HG02840 (cell line): ENCODE measurements at regions not wholly inside any gene's neighbourhood (a gene's known extent, or its start where the extent isn't known, plus 50 kb on each side); places are given as distances from the start of the nearest gene placed in this dataset.

Experiments
- ATAC-seq: cut with Tn5 transposase; IDR thresholded peaks from one replicate; pipeline ENCODE4 v1.9.1; 2021; ENCODE audit warnings: mild to moderate bottlenecking, moderate library complexity, moderate number of reproducible peaks; ENCODE audit not compliant: unreplicated experiment, low FRiP score

DNA sequence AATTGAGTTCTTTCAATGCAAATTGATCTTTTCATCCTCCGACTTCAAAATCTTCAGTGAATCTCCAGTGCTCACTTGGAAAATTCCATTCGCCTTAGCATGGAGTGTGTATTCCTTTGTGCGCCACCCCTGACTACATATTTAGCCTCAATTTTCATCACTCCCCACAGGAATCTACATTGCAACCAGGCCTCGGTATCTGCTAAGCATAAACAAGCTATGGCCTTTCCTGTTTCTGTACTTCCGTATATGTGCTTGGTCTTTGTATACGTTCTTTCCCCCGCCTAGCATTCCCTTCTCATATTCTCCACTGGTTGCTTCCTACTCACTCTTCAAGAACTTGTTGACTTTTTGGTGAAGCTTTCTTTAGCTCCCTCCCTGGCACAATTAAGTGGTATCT is 470.8 kb downstream of the LMO4 start:
- ATAC-seq = no peak

DNA sequence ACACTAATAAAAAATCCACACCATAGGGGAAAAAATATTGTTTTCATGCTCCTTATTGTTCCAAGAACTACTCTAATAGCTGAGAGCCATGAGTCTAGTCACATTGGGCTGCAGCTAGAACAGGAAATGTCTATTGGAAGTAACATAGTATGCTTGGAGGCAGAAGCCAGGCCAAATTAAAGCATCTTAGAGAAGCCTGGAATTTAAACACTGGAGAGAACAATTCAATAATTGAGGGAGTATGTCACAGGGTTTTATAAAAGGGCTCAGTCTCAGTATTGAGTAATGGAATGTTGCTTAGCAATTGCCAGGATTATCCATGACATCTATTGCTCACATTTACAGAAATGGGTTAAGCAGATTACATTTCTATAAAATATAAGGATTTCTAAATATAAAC is 471.3 kb downstream of the LMO4 start:
- ATAC-seq = no peak

- ATAC-seq = no peak
Measured at GRCh38 chr1:87803375-87803774, 474.7 kb downstream of the LMO4 start.

DNA sequence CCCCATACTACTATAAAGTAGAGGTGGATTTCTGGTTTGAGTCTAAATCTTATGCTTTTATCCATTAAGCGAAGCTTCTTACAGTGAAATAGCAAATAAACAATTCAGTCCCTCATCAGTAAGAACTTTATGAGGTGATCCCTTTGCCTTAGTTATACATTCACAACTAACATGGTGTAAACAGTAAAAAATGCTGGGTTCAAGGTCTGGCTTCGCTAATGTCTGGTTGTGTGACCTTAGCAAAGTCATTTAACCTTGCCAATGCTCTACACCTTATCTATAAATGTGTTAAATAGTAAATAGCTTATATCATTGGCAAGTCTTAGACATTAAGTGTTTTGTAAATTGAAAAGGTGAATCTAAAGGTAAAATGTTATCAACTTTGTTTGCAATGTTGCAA is 475.4 kb downstream of the LMO4 start:
- ATAC-seq = no peak

DNA sequence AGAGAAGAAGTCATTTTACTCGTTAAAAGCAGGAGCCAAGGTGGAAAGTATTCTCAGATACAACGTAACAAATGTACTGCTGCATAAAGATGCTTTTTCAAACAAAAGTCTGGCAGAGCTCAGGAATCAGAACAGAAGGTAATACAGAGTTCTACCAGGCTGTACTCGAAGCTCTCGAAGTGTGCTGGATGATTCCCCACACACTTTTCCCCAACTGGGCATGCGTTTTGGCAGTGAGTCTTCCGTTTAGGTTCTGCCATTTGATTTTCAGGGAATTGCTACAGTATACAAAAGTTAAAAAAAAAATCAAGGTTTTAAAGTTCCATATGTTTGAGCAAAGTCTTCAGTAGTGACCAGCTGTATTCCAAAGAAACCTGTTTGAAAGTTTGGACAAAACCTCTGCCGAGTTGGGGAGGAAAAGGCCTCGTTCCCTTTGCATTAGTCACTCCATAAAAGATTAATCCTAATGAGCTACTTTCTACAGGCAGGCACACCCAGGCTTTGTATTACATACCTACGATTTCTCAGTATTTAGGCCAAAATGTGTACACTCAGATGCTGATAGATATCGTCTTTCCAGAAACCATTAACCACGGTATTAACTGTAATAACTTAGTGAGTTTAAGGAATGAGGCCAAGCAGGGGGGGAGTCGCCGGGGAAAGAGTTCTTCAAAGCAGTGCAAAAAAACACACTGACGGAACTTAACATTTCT is 477.1 kb downstream of the LMO4 start:
- no peak for ATAC-seq

GRCh38 chr1:87806379-87807094 is 477.9 kb downstream of the LMO4 start:
- ATAC-seq = no peak

DNA sequence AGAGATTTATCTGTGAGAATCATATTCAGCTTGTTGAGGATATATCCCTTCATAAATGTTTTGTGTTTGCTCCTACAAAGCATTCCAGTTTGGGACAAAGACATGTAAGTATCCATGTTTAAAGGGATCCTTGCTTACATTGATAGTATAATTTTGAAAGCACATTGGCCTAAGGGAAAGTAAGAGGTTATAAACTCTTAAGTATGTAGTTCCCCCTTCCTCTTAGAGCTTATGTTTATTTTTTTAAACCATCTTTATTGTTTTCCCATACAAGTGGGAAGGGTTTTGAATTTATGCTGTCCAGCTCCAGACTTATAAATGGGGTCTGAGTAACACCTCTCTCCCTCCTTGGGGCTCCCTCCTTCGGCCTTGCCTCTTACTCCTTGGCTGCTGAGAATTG is 481.5 kb downstream of the LMO4 start:
- ATAC-seq = no peak

DNA sequence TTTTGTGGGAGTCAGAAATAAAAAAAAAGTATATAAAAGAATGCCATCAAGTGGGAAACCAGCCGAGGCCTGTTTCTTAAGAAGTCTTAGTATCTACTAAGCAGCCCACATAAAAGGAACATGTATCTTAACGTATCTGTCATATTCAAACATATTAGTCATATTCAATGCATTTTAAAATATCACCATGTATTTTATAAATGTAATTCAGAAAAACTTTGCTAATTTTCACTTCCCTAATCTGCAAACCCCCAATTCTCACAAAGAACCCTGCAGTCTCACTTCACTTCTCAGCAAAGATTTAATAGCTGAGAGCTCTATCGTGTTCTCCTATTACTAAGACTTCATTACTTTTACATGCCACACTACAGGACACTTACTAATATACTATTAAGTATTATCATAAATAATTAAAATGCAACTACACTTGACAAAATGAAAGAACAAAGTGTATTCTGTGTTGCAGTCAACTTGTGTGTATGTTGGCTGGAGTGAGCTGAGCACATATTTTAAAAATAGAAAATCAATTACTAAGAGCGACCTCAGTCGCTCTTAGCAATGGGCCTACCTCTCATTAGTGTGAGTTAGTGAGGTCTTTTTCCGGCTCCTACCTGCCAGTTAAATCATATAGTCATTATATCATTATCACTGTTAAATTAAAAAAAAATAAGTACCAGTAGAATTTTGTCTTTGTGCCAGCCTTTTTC is 484.3 kb downstream of the LMO4 start:
- ATAC-seq = peak; percentile 62

GRCh38 chr1:87814573-87814972 is 485.9 kb downstream of the LMO4 start:
- ATAC-seq = no peak

- no peak for ATAC-seq
Measured at GRCh38 chr1:87816646-87817045, 488.0 kb downstream of the LMO4 start.

- no peak for ATAC-seq
Measured at GRCh38 chr1:87820668-87821334, 492.1 kb downstream of the LMO4 start.

DNA sequence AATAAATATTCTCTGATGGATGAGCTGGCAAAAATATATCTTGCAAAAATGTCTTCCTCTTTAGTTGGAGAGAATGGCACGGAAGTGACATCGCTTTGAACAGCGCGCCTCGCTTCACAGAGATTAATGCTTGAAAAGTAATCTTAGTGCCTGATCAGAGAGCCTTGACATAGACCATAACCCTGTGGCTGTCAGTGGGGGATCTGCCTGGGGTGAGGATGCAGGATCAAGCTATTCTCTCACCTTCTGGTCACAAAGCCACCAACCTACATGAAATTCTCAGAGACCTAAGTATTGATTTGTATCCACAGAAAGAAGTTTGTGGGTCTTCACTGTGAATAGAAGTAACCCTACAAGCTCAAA is 492.6 kb downstream of the LMO4 start:
- no peak for ATAC-seq

DNA sequence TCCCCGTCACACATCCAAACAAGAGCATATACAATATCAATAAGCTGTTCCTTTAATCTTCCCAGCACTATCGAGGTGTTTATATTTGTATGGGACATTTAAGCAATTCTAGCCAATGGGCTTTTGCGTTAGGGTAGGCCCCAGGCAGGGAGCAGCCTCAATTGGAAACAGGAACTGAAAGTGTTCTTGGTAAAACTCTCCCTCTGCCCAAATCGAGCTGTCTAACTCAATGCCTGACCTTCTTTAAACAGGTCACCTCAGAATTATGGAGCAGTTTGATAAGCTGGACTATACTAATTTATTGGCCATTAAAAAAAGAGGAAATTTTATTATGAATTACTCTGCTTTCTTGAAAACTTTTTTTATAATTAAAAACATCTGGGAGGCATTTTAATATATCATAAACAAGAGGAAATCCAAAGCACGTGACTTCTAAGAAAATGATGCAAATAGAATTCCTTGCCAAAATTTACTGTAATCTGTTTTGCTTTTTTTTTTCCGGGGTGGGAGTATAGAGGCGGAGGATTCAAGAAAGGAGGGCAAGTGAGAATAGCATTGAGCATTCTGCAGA is 498.1 kb downstream of the LMO4 start:
- peak; percentile 85 for ATAC-seq

DNA sequence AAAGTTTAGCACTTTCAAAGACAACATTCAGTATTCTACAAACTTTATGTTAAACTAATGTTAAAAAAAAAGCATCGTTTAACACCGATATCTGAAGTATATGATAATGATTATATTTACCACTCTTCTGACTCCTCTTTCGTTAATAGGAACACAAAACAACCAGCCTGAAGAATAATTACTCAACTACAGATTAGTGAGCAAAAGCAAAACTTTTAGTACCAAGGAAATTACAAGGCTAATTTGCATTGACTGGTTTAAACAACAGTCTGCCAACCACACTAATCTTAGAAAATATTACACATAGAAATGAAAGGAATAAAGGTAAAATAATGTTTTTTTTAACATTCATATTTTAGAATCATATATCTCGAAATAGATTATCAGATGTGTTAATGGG is 500.7 kb downstream of the LMO4 start:
- no peak for ATAC-seq

- no peak for ATAC-seq
Measured at GRCh38 chr1:87830432-87830978, 501.8 kb downstream of the LMO4 start.

GRCh38 chr1:87833166-87833565 is 504.5 kb downstream of the LMO4 start:
- no peak for ATAC-seq

DNA sequence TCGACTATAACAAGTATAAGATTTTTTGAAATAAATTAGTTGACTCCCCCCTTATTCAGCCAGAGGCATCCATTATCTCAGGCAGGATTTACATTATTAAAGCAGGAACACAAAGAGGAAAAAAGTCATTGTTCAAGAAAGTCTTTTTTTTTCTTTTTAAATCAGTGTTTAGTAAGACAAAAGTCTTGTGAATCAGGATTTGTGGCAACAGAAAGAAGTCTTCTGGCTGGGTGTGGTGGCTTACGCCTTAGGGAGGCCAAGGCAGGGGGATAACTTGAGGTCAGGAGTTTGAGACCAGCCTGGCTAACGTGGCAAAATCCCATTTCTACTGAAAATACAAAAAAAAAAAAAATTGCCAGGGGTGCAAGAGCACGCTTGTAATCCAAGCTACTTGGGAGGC is 505.5 kb downstream of the LMO4 start:
- ATAC-seq = no peak

- no peak for ATAC-seq
Measured at GRCh38 chr1:87834941-87835340, 506.3 kb downstream of the LMO4 start.

DNA sequence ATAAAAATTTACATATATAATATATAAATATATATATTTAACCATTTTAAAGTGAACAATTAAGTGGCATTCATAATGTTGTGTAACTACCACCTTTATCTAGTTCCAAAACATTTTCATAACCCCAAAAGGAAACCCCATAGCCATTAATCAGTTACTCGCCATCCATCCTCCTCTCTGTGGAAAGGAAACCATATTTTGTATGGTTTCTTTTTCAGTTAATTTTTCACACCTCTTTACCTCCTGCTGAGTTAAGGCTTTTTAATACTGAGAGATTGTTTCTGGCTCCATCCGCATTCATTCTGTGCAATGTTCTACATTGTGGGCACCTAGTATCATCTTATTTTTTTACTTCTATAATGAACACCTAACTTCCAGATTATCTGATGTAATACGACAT is 512.1 kb downstream of the LMO4 start:
- ATAC-seq = peak; percentile 96

- ATAC-seq = no peak
Measured at GRCh38 chr1:87841332-87841731, 512.7 kb downstream of the LMO4 start.

- ATAC-seq = no peak
Measured at GRCh38 chr1:87842156-87842555, 513.5 kb downstream of the LMO4 start.
